GM21360 (cell line): ENCODE measurements at regions not wholly inside any gene's neighbourhood (a gene's known extent, or its start where the extent isn't known, plus 50 kb on each side); places are given as distances from the start of the nearest gene placed in this dataset.
"Not testable (repeated sequence)": the region's sequence is repeated elsewhere in the genome, so short reads cannot be mapped to it uniquely, and the experiment has no call there.

Experiments used
- ATAC-seq: cut with Tn5 transposase; IDR thresholded peaks from one replicate; pipeline ENCODE4 v1.9.1; 2021; ENCODE audit warnings: mild to moderate bottlenecking, moderate library complexity; ENCODE audit not compliant: unreplicated experiment

- ATAC-seq, result not testable (repeated sequence)
These were observed 62.8 kb downstream of the RPS24 start for GRCh38 chr10:78096486-78096885.

GRCh38 chr10:78102593-78102992 lies 68.9 kb downstream of the RPS24 start:
- not testable (repeated sequence) for ATAC-seq

- no peak for ATAC-seq
These were observed 75.5 kb downstream of the RPS24 start for GRCh38 chr10:78109210-78109609.

- ATAC-seq, result no peak
These were observed 81.6 kb downstream of the RPS24 start for GRCh38 chr10:78115135-78115853.

GRCh38 chr10:78116361-78116760 lies 82.7 kb downstream of the RPS24 start:
- ATAC-seq, result no peak

- no peak for ATAC-seq
These were observed 84.9 kb downstream of the RPS24 start for GRCh38 chr10:78118591-78118990.

- ATAC-seq, result no peak
These were observed 88.1 kb downstream of the RPS24 start for GRCh38 chr10:78121801-78122200.

GRCh38 chr10:78124167-78124566 lies 90.5 kb downstream of the RPS24 start:
- ATAC-seq, result no peak

- no peak for ATAC-seq
These were observed 95.5 kb downstream of the RPS24 start for GRCh38 chr10:78129211-78129610.

GRCh38 chr10:78130966-78131710 lies 97.5 kb downstream of the RPS24 start:
- ATAC-seq, result no peak

- no peak for ATAC-seq
These were observed 101.2 kb downstream of the RPS24 start for GRCh38 chr10:78134773-78135306.

GRCh38 chr10:78137147-78137546 lies 103.5 kb downstream of the RPS24 start:
- no peak for ATAC-seq

- no peak for ATAC-seq
These were observed 105.7 kb downstream of the RPS24 start for GRCh38 chr10:78139341-78139740.

- no peak for ATAC-seq
These were observed 106.5 kb downstream of the RPS24 start for GRCh38 chr10:78140066-78140630.

GRCh38 chr10:78143576-78143975 lies 109.9 kb downstream of the RPS24 start:
- no peak for ATAC-seq

GRCh38 chr10:78146200-78146599 lies 112.5 kb downstream of the RPS24 start:
- no peak for ATAC-seq

GRCh38 chr10:78147202-78147601 lies 113.5 kb downstream of the RPS24 start:
- no peak for ATAC-seq

- no peak for ATAC-seq
These were observed 114.7 kb downstream of the RPS24 start for GRCh38 chr10:78148216-78148960.

GRCh38 chr10:78148961-78149612 lies 115.4 kb downstream of the RPS24 start:
- no peak for ATAC-seq

- no peak for ATAC-seq
These were observed 117.1 kb downstream of the RPS24 start for GRCh38 chr10:78150756-78151155.

- ATAC-seq, result no peak
These were observed 122.1 kb downstream of the RPS24 start for GRCh38 chr10:78155722-78156121.
